ENCODE measurements at regions not wholly inside any gene's neighbourhood (a gene's known extent, or its start where the extent isn't known, plus 50 kb on each side); places are given as distances from the start of the nearest gene placed in this dataset.
"Not testable (repeated sequence)": the region's sequence is repeated elsewhere in the genome, so short reads cannot be mapped to it uniquely, and the experiment has no call there.

GRCh38 chr5:3489239-3489843 lies 106.3 kb upstream of the IRX1 start:
- H3K27ac ChIP-seq, result no peak overlapping the region
- H3K4me3 ChIP-seq, result no peak overlapping the region

DNA sequence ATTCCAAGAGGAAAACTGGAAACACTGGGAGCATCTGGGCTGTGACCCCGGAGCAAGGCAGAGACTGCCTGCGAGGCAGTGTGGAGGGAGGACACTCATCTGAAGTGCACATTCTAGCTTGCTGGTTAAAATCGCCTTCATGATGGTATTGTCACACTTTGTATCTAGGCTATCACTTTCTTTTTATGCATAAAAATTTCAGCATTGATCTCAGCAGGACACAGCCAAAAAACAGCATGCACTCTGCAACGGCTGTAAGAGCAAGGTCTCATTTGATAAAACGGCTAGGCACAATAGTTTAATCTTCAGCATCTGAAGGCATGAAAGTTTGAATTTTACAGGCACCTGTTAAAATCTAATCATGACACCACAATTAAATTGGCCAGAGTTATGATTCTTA lies 110.8 kb upstream of the IRX1 start:
- Histone ChIP-seq H3K27ac (no peak overlapping the region), H3K4me3 (no peak overlapping the region)

- Histone ChIP-seq H3K27ac (no peak overlapping the region), H3K4me3 (no peak overlapping the region)
These were observed 114.5 kb upstream of the IRX1 start for GRCh38 chr5:3481175-3481574.

GRCh38 chr5:3475674-3476073 lies 120.0 kb upstream of the IRX1 start:
- H3K4me3 ChIP-seq, result no peak overlapping the region
- no peak overlapping the region for H3K27ac ChIP-seq

GRCh38 chr5:3466392-3466791 lies 129.2 kb upstream of the IRX1 start:
- Histone ChIP-seq H3K27ac (no peak overlapping the region), H3K4me3 (no peak overlapping the region)

GRCh38 chr5:3460416-3460815 lies 135.2 kb upstream of the IRX1 start:
- no peak overlapping the region for H3K4me3 ChIP-seq

GRCh38 chr5:3456121-3456681 lies 139.4 kb upstream of the IRX1 start:
- no peak overlapping the region for H3K27ac ChIP-seq
- H3K4me3 ChIP-seq, result no peak overlapping the region

More at GRCh38 chr5:3460416-3460815, 135.2 kb upstream of the IRX1 start:
- H3K27ac ChIP-seq, result no peak overlapping the region

GRCh38 chr5:3454028-3454427 lies 141.6 kb upstream of the IRX1 start:
- H3K4me3 ChIP-seq, H3K27ac ChIP-seq: not testable (repeated sequence)

DNA sequence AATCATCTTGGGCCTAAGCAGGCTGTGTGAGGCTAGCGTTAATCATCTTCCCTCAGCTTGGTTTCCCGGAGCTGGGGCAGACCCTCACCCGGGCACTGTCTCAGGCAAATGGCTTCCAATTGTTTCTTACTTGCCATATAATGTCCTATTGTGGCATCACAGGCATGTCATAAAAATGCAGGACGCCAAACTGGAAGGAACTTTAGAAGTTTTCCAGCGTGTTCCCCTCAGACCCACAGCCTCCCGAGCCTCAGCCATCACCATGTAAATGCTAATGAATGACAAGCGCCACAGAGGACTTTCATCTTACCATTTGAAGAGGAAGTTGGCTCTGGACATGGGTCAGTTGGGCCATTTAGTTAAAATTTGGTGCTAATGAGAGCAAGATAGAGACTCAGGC lies 143.0 kb upstream of the IRX1 start:
- Histone ChIP-seq H3K4me3 (no peak overlapping the region), H3K27ac (no peak overlapping the region)

GRCh38 chr5:3451961-3452360 lies 143.7 kb upstream of the IRX1 start:
- Histone ChIP-seq H3K4me3 (no peak overlapping the region), H3K27ac (no peak overlapping the region)

DNA sequence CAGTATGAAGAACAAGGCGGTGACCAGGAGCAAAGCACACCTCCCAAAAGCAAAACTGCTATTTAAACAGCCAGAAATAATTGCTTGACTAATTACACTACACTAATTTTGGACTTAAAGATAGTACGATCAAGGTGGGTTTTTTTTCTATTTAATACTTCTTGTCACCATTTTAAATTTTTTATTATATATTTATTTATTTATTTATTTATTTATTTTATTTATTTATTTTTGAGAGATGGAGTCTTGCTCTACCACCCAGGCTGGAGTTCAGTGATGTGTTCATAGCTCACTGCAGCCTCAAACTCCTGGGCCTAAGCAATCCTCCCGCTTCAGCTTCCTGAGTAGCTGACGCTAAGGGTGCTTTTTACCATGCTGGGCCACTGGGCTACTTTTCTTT lies 146.2 kb upstream of the IRX1 start:
- Histone ChIP-seq H3K4me3 (no peak overlapping the region), H3K27ac (no peak overlapping the region)

DNA sequence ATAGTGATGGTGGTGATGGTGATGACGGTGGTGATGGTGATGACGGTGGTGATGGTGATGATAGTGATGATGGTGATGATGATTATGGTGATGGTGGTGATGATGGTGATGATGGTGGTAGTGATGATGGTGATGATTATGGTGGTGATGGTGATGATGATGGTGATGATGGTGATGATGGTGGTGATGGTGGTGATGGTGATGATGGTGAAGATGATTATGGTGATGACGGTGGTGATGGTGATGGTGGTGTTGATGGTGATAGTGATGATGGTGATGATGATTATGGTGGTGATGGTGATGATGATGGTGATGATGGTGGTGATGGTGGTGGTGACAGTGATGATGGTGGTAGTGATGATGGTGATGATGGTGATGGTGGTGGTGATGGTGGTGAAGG lies 149.2 kb upstream of the IRX1 start:
- Histone ChIP-seq H3K4me3 (no peak overlapping the region), H3K27ac (no peak overlapping the region)

DNA sequence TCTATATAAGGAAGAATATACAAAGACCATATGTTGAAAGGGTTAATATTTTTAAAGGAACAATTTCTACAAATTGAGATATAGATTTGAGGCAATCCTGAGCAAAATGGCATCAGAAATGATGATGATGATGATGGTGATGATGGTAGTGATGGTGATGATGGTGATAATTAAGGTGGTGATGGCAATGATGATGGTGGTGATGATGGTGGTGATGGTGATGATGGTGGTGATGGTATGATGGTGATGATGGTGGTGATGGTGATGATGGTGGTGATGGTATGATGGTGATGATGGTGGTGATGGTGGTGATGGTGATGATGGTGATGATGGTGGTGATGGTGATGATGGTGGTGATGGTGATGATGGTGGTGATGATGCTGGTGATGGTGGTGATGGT lies 150.1 kb upstream of the IRX1 start:
- H3K4me3 ChIP-seq, H3K27ac ChIP-seq: not testable (repeated sequence)

DNA sequence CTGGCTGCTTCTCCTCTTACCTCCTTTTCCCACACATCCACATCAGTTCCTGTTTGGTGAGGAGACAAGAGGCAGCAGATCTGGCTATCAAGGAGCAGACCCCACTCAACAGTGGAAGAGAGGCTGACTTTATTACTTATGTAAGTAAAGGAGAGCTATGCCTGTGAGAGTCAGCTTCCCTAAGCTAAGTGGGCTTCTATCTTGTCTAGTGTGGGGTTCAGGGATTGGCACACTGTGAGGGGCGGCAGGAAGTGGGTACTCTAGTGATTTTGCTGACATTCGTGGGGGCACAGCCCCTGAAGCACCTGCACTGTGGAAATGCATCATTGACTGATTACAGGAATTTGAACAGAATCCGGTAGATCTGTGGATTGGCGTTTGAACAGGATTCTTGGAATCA lies 163.5 kb upstream of the IRX1 start:
- Histone ChIP-seq H3K4me3 (no peak overlapping the region), H3K27ac (no peak overlapping the region)

DNA sequence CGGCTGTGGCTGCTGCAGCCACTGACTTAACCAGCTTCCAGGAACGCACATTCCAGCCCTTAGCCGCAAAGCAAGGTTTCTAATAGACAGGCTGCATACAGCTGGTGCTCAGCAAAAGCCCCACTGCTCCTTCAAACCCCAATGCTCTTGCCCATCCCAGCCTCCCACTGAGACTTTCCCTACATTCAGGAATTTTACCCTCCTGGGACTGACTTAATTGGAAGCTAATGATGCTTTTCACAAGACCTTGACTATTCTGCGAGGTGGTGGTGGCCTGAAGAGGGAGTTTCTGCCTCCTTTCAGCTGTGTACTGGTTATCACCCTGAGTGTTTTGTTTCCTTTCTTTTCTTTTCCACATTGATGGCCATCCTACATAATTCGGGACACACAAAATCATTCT lies 164.9 kb upstream of the IRX1 start:
- no peak overlapping the region for H3K4me3 ChIP-seq
- no peak overlapping the region for H3K27ac ChIP-seq

DNA sequence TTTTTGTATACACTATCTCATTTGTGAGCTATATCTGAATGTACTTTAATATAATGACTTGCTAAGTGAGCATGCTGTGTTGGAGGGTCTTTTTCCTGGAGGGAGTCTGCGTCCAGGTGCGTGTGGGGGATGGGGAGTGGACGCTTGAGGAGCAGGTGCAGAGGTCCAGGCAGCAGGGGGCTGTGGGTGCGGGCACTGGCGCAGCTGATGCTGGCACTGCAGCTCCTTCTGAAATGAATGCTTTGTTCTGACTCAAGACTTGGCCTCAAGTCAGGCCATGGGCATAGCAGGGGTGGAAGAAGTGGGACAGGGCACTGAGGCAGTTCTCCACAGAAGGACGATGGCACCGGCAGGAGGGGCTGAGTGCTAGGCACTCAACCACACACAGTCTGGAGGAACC lies 165.7 kb upstream of the IRX1 start:
- Histone ChIP-seq H3K27ac (no peak overlapping the region), H3K4me3 (no peak overlapping the region)

DNA sequence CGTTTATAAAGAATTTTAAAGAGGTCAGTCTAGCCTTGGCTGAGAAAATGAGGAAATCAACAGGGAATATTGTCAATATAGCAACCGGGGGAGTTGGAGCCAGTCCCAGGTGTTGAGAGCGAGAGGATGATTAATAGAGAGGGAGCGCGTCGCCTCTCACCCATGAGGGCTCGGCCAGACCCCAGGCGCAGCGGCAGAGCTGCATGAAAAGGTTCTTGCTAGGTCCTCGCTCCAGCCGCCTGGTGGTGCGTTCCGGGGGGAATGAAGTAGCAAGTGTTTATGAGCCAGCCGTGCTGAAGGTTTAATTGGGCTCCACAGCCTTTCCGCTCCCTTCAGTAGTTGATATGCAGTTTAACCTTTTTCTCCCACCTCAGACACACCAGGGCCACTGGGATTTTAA lies 167.3 kb upstream of the IRX1 start:
- no peak overlapping the region for H3K27ac ChIP-seq
- no peak overlapping the region for H3K4me3 ChIP-seq

- Histone ChIP-seq H3K4me3 (no peak overlapping the region), H3K27ac (no peak overlapping the region)
These were observed 170.7 kb upstream of the IRX1 start for GRCh38 chr5:3424946-3425345.

GRCh38 chr5:3417376-3417943 lies 178.2 kb upstream of the IRX1 start:
- Histone ChIP-seq H3K4me3 (no peak overlapping the region), H3K27ac (no peak overlapping the region)

GRCh38 chr5:3414371-3414770 lies 181.3 kb upstream of the IRX1 start:
- Histone ChIP-seq H3K27ac (no peak overlapping the region), H3K4me3 (no peak overlapping the region)

- H3K4me3 ChIP-seq, result no peak overlapping the region
- H3K27ac ChIP-seq, result no peak overlapping the region
These were observed 183.5 kb upstream of the IRX1 start for GRCh38 chr5:3412146-3412545.

DNA sequence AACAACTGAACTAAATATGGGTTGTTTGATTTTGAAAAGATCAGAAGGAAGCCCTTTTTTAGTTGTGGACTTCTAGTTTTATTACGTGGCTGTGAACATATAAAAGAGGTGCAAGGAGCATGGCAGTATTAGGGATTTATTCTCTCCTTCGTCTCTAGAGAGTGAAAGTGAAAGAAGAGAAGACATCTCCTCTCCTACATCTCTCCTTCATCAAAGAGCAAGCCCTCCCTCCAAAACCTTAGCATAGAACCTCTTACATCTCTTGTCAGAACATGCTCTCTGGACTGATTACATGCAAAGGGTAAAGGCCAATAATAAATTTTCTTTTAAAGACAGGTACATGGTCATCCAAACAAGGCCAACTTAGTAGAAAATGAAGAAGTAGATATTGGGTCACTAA lies 184.3 kb upstream of the IRX1 start:
- Histone ChIP-seq H3K27ac (no peak overlapping the region), H3K4me3 (no peak overlapping the region)

Measured in skin epidermis (tissue), 12 donors.